Stromal cell of bone marrow (primary cell): ENCODE measurements at regions not wholly inside any gene's neighbourhood (a gene's known extent, or its start where the extent isn't known, plus 50 kb on each side); places are given as distances from the start of the nearest gene placed in this dataset.

Experiments used
- DNase-seq: peaks from one replicate; pipeline ENCODE4 v3.0.0-alpha.2; 2012; ENCODE audit warnings: low read depth

GRCh38 chr1:235925016-235925415 lies 58.3 kb upstream of the LYST start:
- no peak for DNase-seq

- DNase-seq, result no peak
Observed at GRCh38 chr1:235923466-235924021, 56.8 kb upstream of the LYST start.

- DNase-seq, result no peak
Observed at GRCh38 chr1:235920596-235921375, 54.1 kb upstream of the LYST start.

GRCh38 chr1:235919833-235920441 lies 53.2 kb upstream of the LYST start:
- DNase-seq, result peak; percentile 45

- peak; percentile 41 for DNase-seq
Observed at GRCh38 chr1:235919127-235919832, 52.6 kb upstream of the LYST start.

- DNase-seq, result no peak
Observed at GRCh38 chr1:235918465-235918864, 51.8 kb upstream of the LYST start.

GRCh38 chr1:235918032-235918431 lies 51.3 kb upstream of the LYST start:
- DNase-seq, result no peak

GRCh38 chr1:235917267-235917811 lies 50.6 kb upstream of the LYST start:
- DNase-seq, result peak; percentile 100
